ENCODE measurements at regions not wholly inside any gene's neighbourhood (a gene's known extent, or its start where the extent isn't known, plus 50 kb on each side); places are given as distances from the start of the nearest gene placed in this dataset.

GRCh38 chr6:54730767-54731630 is 115.6 kb upstream of the FAM83B start:
- H3K4me3 ChIP-seq (ENCODE audit: low read length), result no peak overlapping the region
- TF ChIP-seq CTCF (IDR thresholded peaks at IDR 0.05; ENCODE audit: insufficient read depth, low read depth, low read length, missing control alignments), result no peak
- DNase-seq (ENCODE audit: low read depth), result no peak

GRCh38 chr6:54737247-54737646 is 109.3 kb upstream of the FAM83B start:
- TF ChIP-seq CTCF (IDR thresholded peaks at IDR 0.05; ENCODE audit: insufficient read depth, low read depth, low read length, missing control alignments), result peak; percentile 37
- DNase-seq (ENCODE audit: low read depth), result no peak
- no peak overlapping the region for H3K4me3 ChIP-seq (ENCODE audit: low read length)

GRCh38 chr6:54747955-54748354 is 98.6 kb upstream of the FAM83B start:
- no peak for TF ChIP-seq CTCF (IDR thresholded peaks at IDR 0.05; ENCODE audit: insufficient read depth, low read depth, low read length, missing control alignments)
- peak; percentile 48 for DNase-seq (ENCODE audit: low read depth)

GRCh38 chr6:54754406-54754805 is 92.2 kb upstream of the FAM83B start:
- no peak overlapping the region for H3K4me3 ChIP-seq (ENCODE audit: low read length)
- no peak for TF ChIP-seq CTCF (IDR thresholded peaks at IDR 0.05; ENCODE audit: insufficient read depth, low read depth, low read length, missing control alignments)
- no peak for DNase-seq (ENCODE audit: low read depth)

More at GRCh38 chr6:54747955-54748354, 98.6 kb upstream of the FAM83B start:
- H3K4me3 ChIP-seq (ENCODE audit: low read length), result no peak overlapping the region

- TF ChIP-seq CTCF (IDR thresholded peaks at IDR 0.05; ENCODE audit: insufficient read depth, low read depth, low read length, missing control alignments), result no peak
- H3K4me3 ChIP-seq (ENCODE audit: low read length), result no peak overlapping the region
- DNase-seq (ENCODE audit: low read depth), result peak; percentile 11
Observed at GRCh38 chr6:54758340-54758739, 88.2 kb upstream of the FAM83B start.

DNA sequence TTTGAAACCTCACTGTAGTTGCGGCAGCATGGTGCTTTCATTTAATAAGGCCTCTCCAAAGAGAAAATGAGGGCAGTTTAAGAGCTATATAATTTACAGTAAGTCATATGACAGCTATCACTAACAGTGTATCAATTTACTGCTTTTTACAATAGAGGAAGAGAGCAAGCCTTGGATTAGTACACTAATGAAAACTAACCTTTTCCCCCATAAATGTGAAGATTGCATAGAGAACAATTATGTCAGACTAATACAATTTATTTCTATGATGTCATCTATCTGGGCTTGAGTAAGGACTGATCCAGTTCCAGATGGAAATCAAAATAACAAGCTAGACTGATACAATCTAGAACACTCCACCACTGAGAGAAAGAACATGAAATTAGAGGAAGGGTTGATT is 78.1 kb upstream of the FAM83B start:
- no peak for DNase-seq (ENCODE audit: low read depth)
- no peak overlapping the region for H3K4me3 ChIP-seq (ENCODE audit: low read length)
- TF ChIP-seq CTCF (IDR thresholded peaks at IDR 0.05; ENCODE audit: insufficient read depth, low read depth, low read length, missing control alignments), result no peak

GRCh38 chr6:54770328-54770727 is 76.2 kb upstream of the FAM83B start:
- no peak for TF ChIP-seq CTCF (IDR thresholded peaks at IDR 0.05; ENCODE audit: insufficient read depth, low read depth, low read length, missing control alignments)
- DNase-seq (ENCODE audit: low read depth), result no peak
- no peak overlapping the region for H3K4me3 ChIP-seq (ENCODE audit: low read length)
